Stimulated activated CD8-positive, alpha-beta memory T cell treated with anti-CD3 and anti-CD28 coated beads, Interleukin-2, amount 100 ng/mL, for 1 hour (primary cell): ENCODE measurements at regions not wholly inside any gene's neighbourhood (a gene's known extent, or its start where the extent isn't known, plus 50 kb on each side); places are given as distances from the start of the nearest gene placed in this dataset.
"Not testable (repeated sequence)": the region's sequence is repeated elsewhere in the genome, so short reads cannot be mapped to it uniquely, and the experiment has no call there.

Experiments
- DNase-seq, 2 donors: peaks; one replicate each; pipeline ENCODE4 v3.0.0-alpha.2; 2020; ENCODE audit warnings: low read depth in 2 of 2

DNA sequence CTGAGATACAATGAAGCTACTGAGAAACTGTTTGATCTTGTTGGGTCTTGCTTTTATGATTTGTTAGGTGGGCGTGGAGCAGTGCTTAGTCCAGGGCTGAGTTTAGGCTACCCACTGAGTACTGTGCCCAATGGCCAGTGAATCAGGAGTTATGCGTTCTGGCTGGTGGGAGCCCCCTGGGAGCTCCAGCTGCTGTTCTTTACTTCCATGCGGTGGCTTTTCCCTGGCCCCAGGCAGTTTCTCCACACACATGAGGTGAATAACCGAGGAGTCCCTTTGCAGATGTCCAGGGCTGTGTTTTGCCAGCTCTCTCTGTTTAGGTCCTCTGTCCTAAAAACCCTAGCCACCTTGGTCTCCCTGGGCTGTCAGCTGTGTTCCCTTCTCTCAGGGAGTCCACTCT, 106.5 kb downstream of the KLF13 start:
- DNase-seq: no peak

DNA sequence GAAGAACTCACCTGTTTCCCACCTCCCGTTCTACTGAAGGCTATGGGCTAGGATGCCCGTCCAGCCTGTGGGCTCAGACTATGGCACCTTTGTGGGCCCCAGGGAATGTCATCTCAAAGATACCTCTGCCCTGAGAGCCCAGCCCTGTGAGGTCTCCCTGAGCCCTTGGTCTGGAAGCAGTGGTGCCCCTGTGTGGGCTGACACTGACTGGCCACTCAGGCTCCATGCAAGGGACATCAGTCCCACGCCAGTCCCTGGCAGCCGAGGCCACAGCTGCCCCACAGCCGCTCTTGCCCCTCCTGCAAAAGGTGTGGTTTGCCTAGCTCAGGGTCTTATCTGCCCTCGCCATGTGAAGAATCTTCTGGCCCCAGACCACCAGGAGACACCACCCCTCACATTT, 106.9 kb downstream of the KLF13 start:
- DNase-seq: no peak

DNA sequence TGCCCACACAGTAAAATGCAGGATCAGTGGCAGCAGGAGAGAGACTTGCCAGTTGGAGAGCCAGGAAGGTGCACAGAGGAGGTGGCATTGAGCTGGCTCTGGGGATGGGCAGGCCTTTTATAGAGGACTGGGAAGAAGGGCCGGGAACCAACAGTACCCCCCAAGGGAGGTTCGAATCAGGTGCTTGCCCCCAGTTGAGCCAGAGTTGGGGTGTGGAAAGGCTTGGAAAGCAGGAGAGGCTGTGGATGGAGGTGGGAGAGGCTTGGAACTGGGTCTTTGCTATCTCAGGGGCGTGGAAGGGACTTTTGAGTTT, 107.6 kb downstream of the KLF13 start:
- no peak for DNase-seq

DNA sequence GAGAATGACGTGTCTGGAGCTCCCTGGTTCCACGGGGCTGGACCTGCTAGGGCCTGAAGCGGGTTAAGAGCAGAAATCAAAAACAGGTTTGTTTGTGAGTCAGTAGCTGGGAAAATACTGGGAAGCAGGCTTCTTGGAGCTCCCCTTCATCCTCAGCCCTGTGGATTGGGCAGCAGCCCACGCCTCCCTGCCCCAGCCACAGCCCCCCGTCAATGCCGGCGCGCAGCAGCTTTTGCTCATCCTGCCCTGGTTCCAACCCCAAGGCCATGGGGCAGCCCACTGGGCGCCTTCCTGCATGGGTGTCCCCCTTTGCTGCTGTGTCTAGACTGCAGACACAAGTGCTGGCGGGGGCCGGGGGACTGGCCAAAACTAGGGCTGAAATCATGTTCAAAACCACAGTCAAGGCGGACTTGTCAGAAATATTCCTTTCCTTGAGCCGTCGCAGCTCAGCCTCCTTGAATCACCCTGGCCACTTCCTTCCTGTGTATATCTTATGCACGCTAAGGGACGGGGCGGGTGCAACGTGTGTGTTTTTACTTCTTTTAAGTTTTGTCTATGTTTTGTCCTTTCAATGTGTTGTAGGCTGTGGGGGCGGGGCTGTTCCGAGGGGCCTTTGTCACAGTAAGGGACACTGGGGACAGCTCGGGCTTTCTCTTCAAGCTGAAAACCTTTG, 108.1 kb downstream of the KLF13 start:
- DNase-seq: peak; percentile 60 to 66

DNA sequence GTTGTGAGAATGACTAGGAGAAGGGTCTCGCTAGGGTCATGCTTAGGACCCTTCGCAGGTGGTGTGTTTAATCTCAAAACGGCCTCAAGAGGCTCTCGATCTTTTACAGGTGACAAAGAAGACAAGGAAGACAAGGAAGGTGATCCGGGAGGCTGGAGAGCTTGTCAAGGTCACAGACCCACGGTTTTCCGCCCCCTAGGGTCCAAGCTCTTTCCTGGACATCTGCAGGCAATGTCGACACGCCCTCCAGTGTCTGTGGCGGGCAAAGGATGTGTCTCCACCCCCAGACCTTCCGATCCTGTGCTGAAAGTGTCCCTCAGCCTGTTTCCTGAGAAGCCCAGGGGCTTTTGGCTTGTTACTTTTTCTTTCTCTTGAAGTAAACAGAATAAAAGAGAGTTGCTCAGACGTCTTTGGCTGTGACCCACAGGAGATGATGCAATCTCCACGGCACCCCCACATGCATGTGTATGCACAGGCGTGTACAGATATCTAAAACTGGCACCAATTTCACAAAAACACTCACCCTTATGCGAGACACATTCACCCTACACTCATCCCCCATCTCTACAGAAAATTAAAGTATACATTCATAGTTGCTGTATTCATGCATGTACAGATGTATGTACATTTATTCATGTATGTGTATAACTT, 108.8 kb downstream of the KLF13 start:
- DNase-seq: peak; percentile 55 to 64

DNA sequence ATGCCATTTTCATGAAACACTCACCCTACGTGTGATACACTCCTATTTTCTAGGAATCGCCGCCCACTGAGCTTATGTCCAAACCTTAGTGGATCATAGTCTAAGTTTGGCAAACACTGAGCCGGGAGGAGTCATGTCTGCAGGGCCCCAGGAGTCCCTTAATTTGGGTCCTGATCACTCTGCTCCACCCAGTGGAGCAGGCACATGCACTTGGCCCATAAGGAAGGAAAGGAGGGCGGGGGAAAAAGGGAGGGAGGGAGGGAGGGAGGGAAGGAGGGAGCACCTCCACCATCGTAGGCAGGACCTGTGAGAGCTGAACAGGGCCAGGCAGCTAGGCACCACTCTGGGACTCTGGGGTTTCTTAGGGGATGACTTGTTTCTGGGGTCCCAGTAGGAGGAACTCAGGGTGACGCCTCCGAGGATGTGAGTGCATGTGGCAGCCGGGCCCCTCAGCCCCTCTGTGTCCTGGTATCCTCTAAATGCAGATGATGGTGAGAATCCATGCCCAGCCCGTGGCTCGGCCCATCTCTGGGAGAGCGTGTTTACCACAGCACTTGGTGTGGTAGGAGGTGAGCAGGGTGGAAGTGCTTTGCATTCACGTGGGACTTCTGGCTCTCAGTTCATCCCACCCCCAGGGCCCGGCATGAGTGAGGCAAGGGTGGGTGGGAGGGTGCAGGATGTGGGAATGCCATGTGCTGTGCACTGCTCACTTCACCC, 109.4 kb downstream of the KLF13 start:
- no peak for DNase-seq

DNA sequence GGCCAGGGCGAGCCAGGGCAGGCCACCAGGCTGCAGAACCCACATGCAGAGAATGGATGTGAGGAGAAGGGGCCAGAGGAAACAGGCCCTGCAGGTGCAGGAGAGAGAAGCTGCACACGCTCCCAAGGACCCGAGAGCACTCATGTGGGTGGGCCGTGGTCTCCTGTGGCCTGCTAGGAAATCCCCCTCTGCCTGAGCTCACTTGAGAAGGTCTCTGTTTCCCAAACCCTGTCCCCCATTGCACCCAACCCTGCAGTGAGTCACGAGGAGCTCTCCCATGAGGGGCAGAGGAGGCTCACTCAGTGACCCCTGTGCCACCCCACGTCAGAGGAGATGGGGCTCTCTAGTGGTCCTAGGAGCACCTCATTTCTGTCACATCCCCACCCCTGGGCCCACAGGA, 111.1 kb downstream of the KLF13 start:
- no peak for DNase-seq

DNA sequence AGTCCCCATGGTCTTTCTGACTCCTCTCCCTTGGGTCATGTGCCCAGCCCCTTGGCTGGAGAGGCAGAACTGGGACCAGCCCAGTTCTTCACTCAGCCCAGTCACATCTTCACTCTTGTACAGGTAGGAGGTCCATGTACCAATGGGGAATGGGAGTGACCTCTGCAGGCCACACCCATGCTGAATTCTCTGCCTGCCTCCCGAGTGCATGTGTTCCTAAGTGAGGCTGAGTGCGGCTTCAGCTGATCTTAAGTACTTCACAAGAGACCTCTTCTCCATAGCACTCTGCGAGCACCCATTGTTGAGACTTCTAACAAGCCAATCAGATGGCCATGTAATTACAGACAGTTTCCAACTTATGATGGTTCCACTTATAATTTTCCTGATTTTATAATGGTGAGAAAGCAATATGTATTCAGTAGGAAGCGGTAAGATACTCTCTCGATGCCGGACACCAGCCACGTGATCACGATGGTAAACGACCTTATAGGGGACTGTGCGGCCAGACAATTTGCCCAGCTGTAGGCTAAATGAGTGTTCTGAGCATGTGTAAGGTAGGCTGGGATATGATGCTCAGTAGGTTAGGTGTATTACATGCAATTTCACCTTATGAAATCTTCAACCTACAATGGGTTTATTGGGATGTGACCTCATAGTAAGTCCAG, 112.1 kb downstream of the KLF13 start:
- no peak for DNase-seq

DNA sequence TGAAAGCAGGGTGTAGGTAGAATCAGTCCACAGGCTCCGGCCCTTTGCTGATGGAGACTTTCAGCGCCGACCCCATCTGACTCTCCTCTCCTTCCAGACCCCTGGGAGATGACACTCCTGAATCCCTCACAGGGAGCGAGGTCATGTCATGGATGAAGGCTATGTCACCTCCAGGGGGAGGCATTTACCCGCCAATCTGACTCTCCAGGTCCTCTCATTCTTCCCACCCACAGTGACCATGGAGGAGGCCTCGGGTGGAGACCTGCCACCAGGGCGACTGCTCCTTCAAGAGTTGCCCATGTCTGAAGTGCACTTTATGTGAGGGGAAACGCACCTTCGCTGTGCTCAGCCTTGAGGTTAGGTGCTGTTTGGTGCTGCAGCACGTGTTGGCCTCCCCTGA, 112.7 kb downstream of the KLF13 start:
- no peak for DNase-seq

DNA sequence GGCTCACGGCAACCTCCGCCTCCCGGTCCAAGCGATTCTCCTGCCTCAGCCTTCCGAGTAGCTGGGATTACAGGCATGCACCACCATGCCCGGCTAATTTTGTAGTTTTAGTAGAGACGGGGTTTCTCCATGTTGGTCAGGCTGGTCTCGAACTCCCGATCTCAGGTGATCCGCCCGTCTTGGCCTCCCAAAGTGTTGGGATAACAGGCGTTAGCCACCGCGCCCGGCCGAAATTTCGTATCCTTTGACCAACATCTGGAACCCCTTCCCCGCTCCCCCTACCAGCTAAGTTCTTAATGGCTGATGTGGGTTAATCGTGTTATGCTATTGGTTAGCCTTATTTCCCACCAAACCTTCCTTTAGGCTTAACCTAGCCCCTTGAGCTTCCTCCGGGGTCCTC, 113.6 kb downstream of the KLF13 start:
- DNase-seq: not testable (repeated sequence)

DNA sequence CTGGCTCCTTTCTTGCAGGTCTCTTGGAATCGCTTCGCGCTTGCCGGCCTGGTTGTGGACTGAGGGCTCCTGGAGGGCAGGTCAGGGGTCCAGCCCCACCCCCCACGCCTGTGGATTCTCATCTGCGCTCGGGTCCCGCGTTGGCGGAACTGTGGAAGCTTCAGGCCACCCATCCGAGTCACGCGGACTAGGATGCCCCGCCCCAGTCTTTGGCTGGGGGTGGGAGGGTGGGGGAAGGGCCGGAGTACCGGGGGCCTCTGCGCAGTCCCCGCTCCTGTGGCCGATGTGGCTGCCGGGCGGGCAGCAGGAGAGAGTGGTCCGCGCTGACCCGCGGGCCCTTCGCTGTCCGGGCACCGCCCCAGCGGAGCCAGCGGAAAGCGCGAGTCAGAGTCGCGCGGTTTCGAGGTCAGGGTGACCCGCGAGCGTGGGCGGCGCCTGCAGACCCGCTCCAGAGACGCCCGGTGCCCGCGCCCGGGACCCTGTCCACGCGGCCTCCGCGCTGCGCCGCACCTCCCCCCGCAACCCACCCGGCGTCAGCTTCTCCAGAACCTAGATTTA, 114.2 kb downstream of the KLF13 start:
- no peak for DNase-seq

DNA sequence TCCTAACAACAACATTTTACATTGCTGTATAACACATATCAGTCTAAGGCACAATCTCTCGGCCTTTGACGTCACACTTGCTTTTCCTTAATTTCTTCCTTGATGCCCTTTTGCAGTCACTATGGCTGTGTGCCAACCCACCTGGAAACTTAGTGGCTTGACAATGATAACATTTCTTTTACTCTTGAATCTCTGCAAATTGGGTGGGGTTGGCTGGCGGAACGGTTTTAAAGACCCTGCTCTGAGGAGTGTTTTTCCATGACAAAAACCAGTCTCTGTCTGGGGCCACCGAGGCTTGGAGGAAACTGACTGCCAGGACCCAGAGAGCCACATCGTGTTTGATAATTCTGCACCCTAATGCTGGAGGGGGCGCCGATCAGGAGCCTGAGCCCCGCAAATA, 115.6 kb downstream of the KLF13 start:
- DNase-seq: no peak

DNA sequence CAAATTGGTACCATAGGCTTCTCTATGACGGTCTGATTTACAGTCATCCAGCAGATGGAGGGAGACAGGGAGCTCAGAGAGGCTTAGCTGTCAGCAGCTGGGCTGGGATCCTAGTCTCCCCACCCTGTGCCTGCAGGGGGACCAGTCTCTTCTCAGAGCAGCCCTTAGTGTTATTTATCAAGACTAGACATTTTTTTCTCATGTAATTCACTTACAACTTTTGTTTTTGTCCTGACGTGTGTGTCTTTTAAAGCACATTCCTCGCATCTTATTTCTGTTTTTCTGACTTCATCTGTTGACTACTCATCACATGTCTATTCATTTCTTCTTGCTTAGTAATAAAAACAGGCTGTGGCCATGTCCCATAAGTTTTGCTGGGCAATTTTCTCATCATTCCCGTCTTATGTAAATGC, 116.1 kb downstream of the KLF13 start:
- DNase-seq: no peak

DNA sequence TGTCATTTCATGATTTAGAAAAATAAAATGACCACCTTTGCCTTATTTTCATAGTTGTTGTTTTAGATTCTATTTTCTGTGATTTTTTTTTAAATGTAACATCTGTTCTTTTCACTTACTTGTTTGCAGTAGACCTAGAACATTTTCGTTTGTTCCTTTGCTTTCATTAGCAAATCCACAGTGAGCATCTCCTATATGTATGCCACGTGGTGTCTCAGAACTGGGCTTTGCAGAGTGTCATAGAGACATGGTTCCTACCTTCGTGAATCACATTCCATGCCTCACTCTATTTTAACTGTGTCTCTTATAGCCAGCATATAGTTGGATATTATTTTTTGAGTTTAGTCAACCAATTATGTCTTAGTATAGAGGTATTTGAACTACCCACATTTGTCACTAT, 118.2 kb downstream of the KLF13 start:
- DNase-seq: no peak

DNA sequence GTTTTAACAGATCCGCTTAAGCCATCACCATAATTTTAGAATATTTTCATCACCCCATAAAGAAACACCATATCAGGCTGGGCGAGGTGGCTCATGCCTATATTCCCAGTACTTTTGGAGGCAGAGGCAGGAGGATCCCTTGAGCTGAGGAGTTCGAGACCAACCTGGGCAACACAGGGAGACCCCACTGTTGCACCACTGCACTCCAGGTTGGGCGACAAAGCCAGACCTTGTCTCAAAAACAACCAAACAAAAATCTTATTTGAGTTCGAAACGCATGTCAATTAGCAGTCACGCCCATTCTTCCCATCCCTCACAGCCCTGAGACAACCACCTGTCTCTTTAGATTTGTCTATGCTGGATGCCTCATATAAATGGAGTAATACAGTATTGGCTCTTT, 119.9 kb downstream of the KLF13 start:
- no peak for DNase-seq

DNA sequence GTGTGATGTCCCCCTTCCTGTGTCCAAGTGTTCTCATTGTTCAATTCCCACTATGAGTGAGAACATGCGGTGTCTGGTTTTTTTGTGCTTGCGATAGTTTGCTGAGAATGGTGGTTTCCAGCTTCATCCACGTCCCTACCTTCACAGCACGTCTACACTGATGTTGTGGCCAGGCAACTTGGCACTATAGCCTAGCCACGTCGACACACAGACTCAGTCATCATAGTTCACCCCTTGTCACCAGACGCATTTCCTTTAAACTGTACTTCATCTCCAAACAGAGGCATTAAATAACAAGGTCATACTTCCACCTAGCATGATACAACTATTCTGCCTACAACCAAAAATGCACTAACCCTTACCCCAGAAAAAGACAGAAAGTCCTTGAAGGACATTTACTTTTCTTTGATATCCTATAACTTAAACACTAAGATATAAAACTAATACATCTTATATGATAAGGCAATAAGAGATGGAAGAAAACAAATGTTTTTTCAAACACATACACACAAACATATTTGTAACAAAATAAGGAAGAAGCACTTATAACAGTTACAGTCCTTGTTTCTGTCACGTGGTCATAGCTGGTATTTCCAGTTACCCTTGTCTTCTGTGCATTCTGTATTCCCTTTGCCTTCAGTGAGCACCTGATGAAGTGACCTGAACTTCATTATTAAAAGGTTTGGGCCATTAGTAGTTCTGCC, 121.4 kb downstream of the KLF13 start:
- no peak for DNase-seq

DNA sequence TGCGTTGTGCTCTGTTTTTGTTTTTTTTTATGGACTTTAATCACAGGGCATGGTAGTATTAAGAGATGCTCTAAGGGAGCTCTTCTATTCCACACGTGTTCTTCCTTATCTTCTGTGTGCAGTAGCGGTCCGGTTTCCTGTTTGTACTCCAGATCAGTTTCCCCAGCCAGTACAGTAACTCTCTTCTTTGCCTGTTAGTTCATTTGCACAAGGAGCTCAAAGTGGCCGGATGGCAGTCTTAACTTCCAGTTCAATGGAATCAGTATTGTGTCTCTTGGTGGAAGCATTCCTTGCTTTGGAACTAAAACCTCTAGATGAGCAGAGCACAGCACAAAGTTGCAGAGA, 122.0 kb downstream of the KLF13 start:
- no peak for DNase-seq

DNA sequence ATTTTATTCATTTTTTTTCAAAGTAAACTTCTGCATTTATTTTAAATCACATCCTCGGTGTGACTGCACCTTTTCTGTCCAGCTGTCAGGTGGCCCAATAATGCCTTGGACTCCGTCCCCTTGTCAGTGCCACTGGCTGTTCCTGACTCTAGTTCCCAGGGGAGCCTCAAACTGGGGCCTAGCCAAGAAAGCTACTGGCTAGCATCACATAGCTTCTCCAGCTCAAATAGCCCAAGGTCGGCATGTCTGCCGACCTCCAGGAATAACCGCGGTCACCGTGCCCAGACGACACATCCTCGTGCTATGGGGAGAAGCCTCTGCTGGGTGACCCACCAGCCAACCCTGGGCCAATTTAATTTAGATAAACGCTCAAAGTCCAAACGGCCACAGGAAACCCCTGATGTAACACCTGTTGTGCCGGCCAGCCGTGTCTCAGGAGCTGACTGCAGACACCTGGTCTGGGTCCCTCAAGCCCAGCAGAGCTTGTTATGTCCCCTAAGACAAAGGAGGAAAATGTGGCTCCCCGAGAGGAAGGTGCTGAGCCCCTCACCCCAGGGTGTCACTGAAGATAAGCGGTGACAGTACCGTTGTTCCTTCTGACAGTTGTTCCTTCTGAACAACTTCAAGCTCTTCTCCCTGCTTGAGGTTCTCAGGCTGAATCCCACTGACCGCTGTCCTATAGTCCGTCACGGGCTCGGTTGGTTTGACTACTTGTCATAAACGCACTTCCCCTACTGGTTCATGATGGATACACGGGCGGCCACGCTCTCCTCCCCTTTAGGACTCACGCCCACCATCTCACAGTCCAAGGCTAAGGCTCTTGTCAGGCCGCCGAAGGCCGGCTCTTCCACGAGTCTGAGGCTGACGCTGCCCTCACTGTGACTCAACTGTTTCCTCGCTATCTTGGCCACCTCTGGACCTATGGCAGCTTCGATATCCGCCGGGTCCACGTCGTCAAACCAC, 126.2 kb downstream of the KLF13 start:
- no peak for DNase-seq

DNA sequence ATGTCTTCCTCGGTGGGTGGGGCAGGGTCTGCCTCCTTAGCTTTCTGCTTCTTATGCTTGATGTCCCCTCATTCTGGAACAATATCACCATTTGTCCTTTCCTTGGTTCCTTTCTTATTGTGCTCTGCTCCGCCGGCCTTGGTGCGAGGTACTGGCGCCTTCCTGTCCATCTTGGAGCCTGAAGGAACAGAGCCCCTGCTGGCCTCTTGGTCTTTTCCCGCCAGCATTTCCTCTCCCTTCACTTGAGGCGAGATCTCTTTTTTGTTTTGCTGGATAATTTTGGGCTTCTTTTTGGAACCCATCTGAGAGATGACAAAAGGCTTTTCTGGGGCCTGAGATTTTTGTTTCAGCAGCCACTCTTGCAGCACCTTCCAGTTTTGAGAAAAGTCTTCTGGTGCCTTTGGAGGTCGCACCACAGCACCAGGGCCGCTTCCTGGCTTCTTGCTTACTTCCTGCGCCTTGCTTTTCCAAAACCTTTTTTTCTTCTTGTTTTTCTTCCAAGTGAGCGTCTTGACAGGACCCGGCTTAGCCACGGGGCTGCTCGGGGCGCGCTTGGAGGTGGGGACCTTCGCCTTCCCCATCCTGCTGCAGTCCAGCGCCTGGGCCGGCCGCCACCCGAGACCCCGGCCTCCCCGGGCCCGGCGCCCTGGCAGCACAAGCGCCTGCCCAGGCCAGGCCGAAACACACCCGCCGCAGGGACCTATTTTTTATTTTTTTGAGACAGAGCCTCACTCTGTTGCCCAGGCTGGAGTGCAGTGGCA, 127.1 kb downstream of the KLF13 start:
- DNase-seq: no peak

DNA sequence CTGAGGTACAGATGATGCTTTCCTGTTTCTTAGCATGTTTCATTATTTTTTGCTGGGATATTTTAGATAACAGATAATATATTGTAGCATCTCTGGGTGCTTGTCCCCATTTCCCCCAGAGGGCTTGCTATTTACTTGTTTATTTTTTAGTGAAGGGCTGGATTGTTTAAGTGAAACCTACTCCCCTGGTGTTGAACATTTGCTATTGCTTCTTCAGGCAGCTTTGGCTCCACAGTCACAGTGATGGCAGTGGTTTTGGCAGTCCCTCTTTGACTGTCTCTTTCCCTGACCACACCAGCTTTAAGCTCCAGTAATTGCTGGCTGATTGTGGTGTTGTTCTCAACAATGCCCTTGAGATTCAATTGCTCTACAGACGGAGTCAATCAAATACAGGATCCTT, 128.9 kb downstream of the KLF13 start:
- no peak for DNase-seq
